ENCODE measurements at regions not wholly inside any gene's neighbourhood (a gene's known extent, or its start where the extent isn't known, plus 50 kb on each side); places are given as distances from the start of the nearest gene placed in this dataset.

GRCh38 chr9:30670805-30671562 lies 1713.5 kb upstream of the ACO1 start:
- no peak for DNase-seq
- Histone ChIP-seq H3K36me3 (no peaks in the 10 kb centered on the region), H3K27ac (no peak overlapping the region), H3K9me3 (no peaks in the 10 kb centered on the region), H3K4me3 (no peak overlapping the region), H3K4me1 (no peaks in the 10 kb centered on the region), H3K27me3 (no peaks in the 10 kb centered on the region)
- 85 to 90% methylated on average over 13 of the region's 13 CpGs for WGBS, 2 donors
- intact Hi-C loops (cut with DNase I): no loop called here
- no peak for TF ChIP-seq POLR2A (IDR thresholded peaks at IDR 0.05)
- TF ChIP-seq POLR2AphosphoS5 (IDR thresholded peaks at IDR 0.05): no peak
- no peak for TF ChIP-seq EP300 (IDR thresholded peaks at IDR 0.05)
- no peak for TF ChIP-seq CTCF (IDR thresholded peaks at IDR 0.05)

GRCh38 chr9:30673132-30673531 lies 1711.3 kb upstream of the ACO1 start:
- H3K36me3 ChIP-seq: no peaks in the 10 kb centered on the region
- H3K27me3 ChIP-seq: no peaks in the 10 kb centered on the region
- DNase-seq: no peak
- H3K27ac ChIP-seq: no peak overlapping the region
- H3K4me3 ChIP-seq: no peak overlapping the region
- 90 to 95% methylated on average over 1 of the region's 1 CpG for WGBS, 2 donors
- intact Hi-C loops (cut with DNase I): no loop called here
- H3K4me1 ChIP-seq: no peaks in the 10 kb centered on the region
- H3K9me3 ChIP-seq: no peaks in the 10 kb centered on the region
- TF ChIP-seq POLR2A (IDR thresholded peaks at IDR 0.05) (no peak), CTCF (IDR thresholded peaks at IDR 0.05) (no peak), POLR2AphosphoS5 (IDR thresholded peaks at IDR 0.05) (no peak)

GRCh38 chr9:30676651-30677050 lies 1707.8 kb upstream of the ACO1 start:
- TF ChIP-seq POLR2AphosphoS5 (IDR thresholded peaks at IDR 0.05): no peak
- no peak for TF ChIP-seq CTCF (IDR thresholded peaks at IDR 0.05)
- TF ChIP-seq POLR2A (IDR thresholded peaks at IDR 0.05): no peak
- no peak for TF ChIP-seq EP300 (IDR thresholded peaks at IDR 0.05)
- Histone ChIP-seq H3K4me3 (no peak overlapping the region), H3K9me3 (no peaks in the 10 kb centered on the region), H3K27ac (no peak overlapping the region), H3K27me3 (no peaks in the 10 kb centered on the region), H3K36me3 (no peaks in the 10 kb centered on the region), H3K4me1 (no peaks in the 10 kb centered on the region)
- intact Hi-C loops (cut with DNase I): no loop called here
- DNase-seq: no peak
- 43 to 75% methylated on average over 1 of the region's 1 CpG for WGBS, 2 donors

GRCh38 chr9:30677221-30677620 lies 1707.2 kb upstream of the ACO1 start:
- no peaks in the 10 kb centered on the region for H3K9me3 ChIP-seq
- no peak for DNase-seq
- no peaks in the 10 kb centered on the region for H3K4me1 ChIP-seq
- H3K27ac ChIP-seq: no peak overlapping the region
- 46 to 95% methylated on average over 1 of the region's 1 CpG for WGBS, 2 donors
- intact Hi-C loops (cut with DNase I): no loop called here
- H3K27me3 ChIP-seq: no peaks in the 10 kb centered on the region
- H3K36me3 ChIP-seq: no peaks in the 10 kb centered on the region
- TF ChIP-seq POLR2AphosphoS5 (IDR thresholded peaks at IDR 0.05) (no peak), CTCF (IDR thresholded peaks at IDR 0.05) (no peak)
- H3K4me3 ChIP-seq: no peak overlapping the region

- Histone ChIP-seq H3K4me1 (no peaks in the 10 kb centered on the region), H3K36me3 (no peaks in the 10 kb centered on the region), H3K27ac (no peak overlapping the region), H3K4me3 (no peak overlapping the region), H3K27me3 (no peaks in the 10 kb centered on the region), H3K9me3 (peaks cover 0 to 5% (median 0%) of the 10 kb centered on the region in 4 donors)
- no peak for TF ChIP-seq EP300 (IDR thresholded peaks at IDR 0.05)
- no peak for TF ChIP-seq POLR2AphosphoS5 (IDR thresholded peaks at IDR 0.05)
- DNase-seq: no peak
- WGBS, 2 donors: 90 to 91% methylated on average over 14 of the region's 14 CpGs
- intact Hi-C loops (cut with DNase I): no loop called here
Measured at GRCh38 chr9:30688801-30689200, 1695.6 kb upstream of the ACO1 start.

Data from sigmoid colon (tissue), 6 donors.